ENCODE measurements at regions not wholly inside any gene's neighbourhood (a gene's known extent, or its start where the extent isn't known, plus 50 kb on each side); places are given as distances from the start of the nearest gene placed in this dataset.
A peak's percentile ranks its signal among the peaks of the same experiment; 100 is the strongest.

DNA sequence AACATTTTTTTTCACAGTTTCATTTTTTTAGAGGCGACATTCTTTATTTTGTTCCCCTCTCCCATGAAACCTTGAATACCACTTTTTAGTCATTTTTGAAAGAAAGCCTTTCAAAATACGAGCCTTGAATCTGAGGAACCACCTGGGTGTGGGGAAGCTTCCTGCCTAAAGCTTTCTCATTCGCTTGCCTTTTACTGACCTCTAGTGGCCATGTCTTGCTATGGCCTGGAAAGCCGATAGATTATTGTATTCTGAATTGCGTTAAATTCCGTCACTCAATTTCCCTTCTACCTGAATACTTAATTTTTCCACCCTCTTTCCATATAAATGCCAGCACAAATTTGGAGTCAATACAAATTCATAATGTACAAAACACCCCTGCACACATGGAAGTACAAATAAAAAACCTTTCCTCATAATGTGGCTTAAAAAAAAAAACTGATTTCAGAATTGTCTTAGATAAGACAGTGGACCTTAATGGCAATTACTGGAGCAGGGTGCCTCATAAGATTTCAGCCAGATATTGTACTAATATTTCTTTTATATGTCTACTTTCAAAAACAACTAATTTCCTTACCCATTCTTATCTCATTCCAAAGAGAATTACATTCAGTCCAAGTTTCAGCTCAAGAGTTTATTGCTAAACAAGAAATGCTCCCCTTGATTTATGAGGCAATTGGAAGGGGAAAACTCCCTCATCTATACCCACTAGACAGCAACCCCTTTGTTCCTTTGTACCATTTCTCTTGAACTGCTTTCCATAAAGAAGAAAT, 217.9 kb downstream of the CENPC start:
- Histone ChIP-seq H3K9me1 (ENCODE audit: control insufficient read depth, extremely low read depth, insufficient read depth, low read length) (no peaks in the 10 kb centered on the region), H3K4me1 (ENCODE audit: control insufficient read depth, extremely low read depth, insufficient read depth, low read length) (no peaks in the 10 kb centered on the region), H3K9ac (ENCODE audit: control insufficient read depth, extremely low read depth, insufficient read depth, low read length) (no peak overlapping the region), H3K4me2 (ENCODE audit: control insufficient read depth, extremely low read depth, insufficient read depth, low read depth, low read length) (no peak overlapping the region), H3K9me3 (ENCODE audit: control insufficient read depth, low read depth, low read length) (no peaks in the 10 kb centered on the region), H3K27me3 (ENCODE audit: control insufficient read depth, extremely low read depth, insufficient read depth, low read length) (no peaks in the 10 kb centered on the region), H3K36me3 (ENCODE audit: control insufficient read depth in 2 of 2, extremely low read depth in 1 of 2, insufficient read depth in 2 of 2, low read length in 2 of 2) (no peaks in the 10 kb centered on the region), H3K4me3 (ENCODE audit: control insufficient read depth in 2 of 3, extremely low read depth in 1 of 3, insufficient read depth in 2 of 3, low read depth in 1 of 3, low read length in 3 of 3) (no peak overlapping the region), H3K79me2 (ENCODE audit: control insufficient read depth, insufficient read depth, low read length) (no peaks in the 10 kb centered on the region), H3K27ac (ENCODE audit: control insufficient read depth, insufficient read depth, low read length) (no peak overlapping the region), H2AFZ (ENCODE audit: control insufficient read depth, low read length) (no peak overlapping the region), H4K20me1 (ENCODE audit: control insufficient read depth, extremely low read depth, insufficient read depth, low read length) (no peaks in the 10 kb centered on the region)
- TF ChIP-seq EZH2 (IDR thresholded peaks at IDR 0.05; ENCODE audit: low read length) = no peak
- peak; percentile 71 to 86 (median 72) for TF ChIP-seq CTCF (optimal IDR thresholded peaks at IDR 0.05 in 1 of 3, IDR thresholded peaks at IDR 0.05 in 1 of 3, conservative IDR thresholded peaks at IDR 0.05 in 1 of 3; ENCODE audit: extremely low read depth in 1 of 3, insufficient read depth in 2 of 3, low read length in 3 of 3)
- DNase-seq (ENCODE audit: low read depth, low spot score) (no peak), FAIRE-seq (peak; percentile 66)
- dilution Hi-C loops (cut with MboI; ENCODE audit: extremely low pct_ligation_motif_present, low sequenced_read_pairs) = no loop called here

GRCh38 chr4:67325791-67326190, 219.5 kb downstream of the CENPC start:
- Histone ChIP-seq H3K27me3 (ENCODE audit: control insufficient read depth, extremely low read depth, insufficient read depth, low read length) (no peaks in the 10 kb centered on the region), H4K20me1 (ENCODE audit: control insufficient read depth, extremely low read depth, insufficient read depth, low read length) (no peaks in the 10 kb centered on the region), H3K27ac (ENCODE audit: control insufficient read depth, insufficient read depth, low read length) (no peak overlapping the region), H3K9me1 (ENCODE audit: control insufficient read depth, extremely low read depth, insufficient read depth, low read length) (no peaks in the 10 kb centered on the region), H3K4me2 (ENCODE audit: control insufficient read depth, extremely low read depth, insufficient read depth, low read depth, low read length) (no peak overlapping the region), H3K9ac (ENCODE audit: control insufficient read depth, extremely low read depth, insufficient read depth, low read length) (no peak overlapping the region), H3K36me3 (ENCODE audit: control insufficient read depth in 2 of 2, extremely low read depth in 1 of 2, insufficient read depth in 2 of 2, low read length in 2 of 2) (no peaks in the 10 kb centered on the region), H3K79me2 (ENCODE audit: control insufficient read depth, insufficient read depth, low read length) (no peaks in the 10 kb centered on the region), H3K9me3 (ENCODE audit: control insufficient read depth, low read depth, low read length) (no peaks in the 10 kb centered on the region), H3K4me3 (ENCODE audit: control insufficient read depth in 2 of 3, extremely low read depth in 1 of 3, insufficient read depth in 2 of 3, low read depth in 1 of 3, low read length in 3 of 3) (no peak overlapping the region), H3K4me1 (ENCODE audit: control insufficient read depth, extremely low read depth, insufficient read depth, low read length) (no peaks in the 10 kb centered on the region), H2AFZ (ENCODE audit: control insufficient read depth, low read length) (no peak overlapping the region)
- dilution Hi-C loops (cut with MboI; ENCODE audit: extremely low pct_ligation_motif_present, low sequenced_read_pairs) = no loop called here
- FAIRE-seq (no peak), DNase-seq (ENCODE audit: low read depth, low spot score) (no peak)
- TF ChIP-seq CTCF (optimal IDR thresholded peaks at IDR 0.05 in 1 of 3, IDR thresholded peaks at IDR 0.05 in 1 of 3, conservative IDR thresholded peaks at IDR 0.05 in 1 of 3; ENCODE audit: extremely low read depth in 1 of 3, insufficient read depth in 2 of 3, low read length in 3 of 3) (no peak), EZH2 (IDR thresholded peaks at IDR 0.05; ENCODE audit: low read length) (no peak)

Measured in keratinocyte (primary cell).